ENCODE measurements at regions not wholly inside any gene's neighbourhood (a gene's known extent, or its start where the extent isn't known, plus 50 kb on each side); places are given as distances from the start of the nearest gene placed in this dataset.
"Not testable (repeated sequence)": the region's sequence is repeated elsewhere in the genome, so short reads cannot be mapped to it uniquely, and the experiment has no call there.

GRCh38 chrX:3876393-3876792 is 162.9 kb upstream of the PRKX start:
- TF ChIP-seq ZNF274 (IDR thresholded peaks at IDR 0.05; ENCODE audit: low read depth, low read length); YY1 (IDR thresholded peaks at IDR 0.05; ENCODE audit: insufficient read depth, insufficient read length): not testable (repeated sequence)

All from NT2/D1 (cell line).